ENCODE measurements at regions not wholly inside any gene's neighbourhood (a gene's known extent, or its start where the extent isn't known, plus 50 kb on each side); places are given as distances from the start of the nearest gene placed in this dataset.
"Not testable (repeated sequence)": the region's sequence is repeated elsewhere in the genome, so short reads cannot be mapped to it uniquely, and the experiment has no call there.

DNA sequence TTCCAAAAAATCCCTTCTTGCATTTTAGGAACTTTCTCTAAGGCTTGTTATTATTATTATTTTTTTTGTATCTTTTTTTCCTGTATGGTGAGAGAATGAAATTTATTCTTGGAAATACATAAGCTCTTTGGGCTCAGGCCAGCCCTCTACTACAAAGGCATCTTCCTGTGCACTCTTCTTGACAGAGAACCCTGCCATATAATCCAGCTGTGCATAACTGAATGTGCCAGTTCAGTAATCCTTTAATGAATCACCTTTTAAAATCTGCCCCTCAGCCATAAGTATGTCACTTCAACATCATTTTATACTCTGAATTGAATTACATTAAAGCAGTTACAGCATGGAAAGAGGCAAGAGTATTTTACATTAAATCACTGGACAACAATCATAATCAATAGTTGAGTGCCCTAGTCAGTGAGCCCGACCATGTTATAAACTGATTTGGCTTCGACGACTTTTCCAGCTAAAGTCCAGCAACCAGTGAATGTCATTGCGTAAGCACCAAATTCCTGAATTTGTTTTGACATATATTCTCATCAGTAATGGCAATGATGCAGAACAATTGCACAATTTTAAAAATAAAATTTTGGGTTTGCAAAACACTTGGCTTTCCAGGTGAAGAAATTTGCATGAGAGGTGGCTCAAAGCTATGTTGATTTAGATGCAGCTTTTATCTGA lies 59.2 kb upstream of the KCNK2 start:
- no peak overlapping the region for H3K27ac ChIP-seq (ENCODE audit: low read length)
- H3K36me3 ChIP-seq (replicated peaks; ENCODE audit: low read depth, low read length), result no peaks in the 10 kb centered on the region
- no peak overlapping the region for H3K4me2 ChIP-seq (ENCODE audit: low read length)
- H3K27me3 ChIP-seq (ENCODE audit: low read depth, low read length), result no peaks in the 10 kb centered on the region
- H3K9me3 ChIP-seq (ENCODE audit: insufficient read depth, low read length), result no peaks in the 10 kb centered on the region
- no peaks in the 10 kb centered on the region for H3K4me1 ChIP-seq (ENCODE audit: low read length)
- TF ChIP-seq EZH2phosphoT487 (IDR thresholded peaks at IDR 0.05; ENCODE audit: low read depth), result no peak
- TF ChIP-seq, protein P1, sequence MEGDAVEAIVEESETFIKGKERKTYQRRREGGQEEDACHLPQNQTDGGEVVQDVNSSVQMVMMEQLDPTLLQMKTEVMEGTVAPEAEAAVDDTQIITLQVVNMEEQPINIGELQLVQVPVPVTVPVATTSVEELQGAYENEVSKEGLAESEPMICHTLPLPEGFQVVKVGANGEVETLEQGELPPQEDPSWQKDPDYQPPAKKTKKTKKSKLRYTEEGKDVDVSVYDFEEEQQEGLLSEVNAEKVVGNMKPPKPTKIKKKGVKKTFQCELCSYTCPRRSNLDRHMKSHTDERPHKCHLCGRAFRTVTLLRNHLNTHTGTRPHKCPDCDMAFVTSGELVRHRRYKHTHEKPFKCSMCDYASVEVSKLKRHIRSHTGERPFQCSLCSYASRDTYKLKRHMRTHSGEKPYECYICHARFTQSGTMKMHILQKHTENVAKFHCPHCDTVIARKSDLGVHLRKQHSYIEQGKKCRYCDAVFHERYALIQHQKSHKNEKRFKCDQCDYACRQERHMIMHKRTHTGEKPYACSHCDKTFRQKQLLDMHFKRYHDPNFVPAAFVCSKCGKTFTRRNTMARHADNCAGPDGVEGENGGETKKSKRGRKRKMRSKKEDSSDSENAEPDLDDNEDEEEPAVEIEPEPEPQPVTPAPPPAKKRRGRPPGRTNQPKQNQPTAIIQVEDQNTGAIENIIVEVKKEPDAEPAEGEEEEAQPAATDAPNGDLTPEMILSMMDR (IDR thresholded peaks at IDR 0.05; ENCODE audit: low read depth, low read length), result no peak
- no peaks in the 10 kb centered on the region for H3K79me2 ChIP-seq (ENCODE audit: low read length)
- no peaks in the 10 kb centered on the region for H4K20me1 ChIP-seq (ENCODE audit: insufficient read depth, low read length)
- no peak overlapping the region for H2AFZ ChIP-seq (ENCODE audit: low read depth, low read length)
- no peak overlapping the region for H3K9ac ChIP-seq (ENCODE audit: low read length)
- H3K4me3 ChIP-seq (ENCODE audit: low read length), result no peak overlapping the region

DNA sequence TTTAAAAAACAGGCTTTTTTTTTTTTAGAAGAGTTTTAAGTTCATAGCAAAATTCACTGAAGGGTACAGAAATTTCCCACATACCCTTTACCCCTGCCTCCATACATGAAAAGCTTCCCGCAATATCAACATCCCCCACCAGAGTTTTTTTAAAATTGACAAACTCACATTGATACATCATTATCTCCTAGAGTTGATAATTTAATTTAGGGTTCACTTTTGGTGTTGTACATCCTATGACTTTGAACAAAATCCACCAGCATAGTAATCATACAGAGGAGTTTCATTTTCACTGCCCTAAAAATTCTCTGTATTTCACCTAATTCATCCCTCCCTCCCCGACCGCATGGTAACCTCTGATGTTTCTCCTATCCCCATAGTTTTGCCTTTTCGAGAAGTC lies 53.6 kb upstream of the KCNK2 start:
- Histone ChIP-seq H3K27ac (ENCODE audit: low read length) (no peak overlapping the region), H3K4me2 (ENCODE audit: low read length) (no peak overlapping the region), H4K20me1 (ENCODE audit: insufficient read depth, low read length) (no peaks in the 10 kb centered on the region), H3K27me3 (ENCODE audit: low read depth, low read length) (no peaks in the 10 kb centered on the region), H3K9me3 (ENCODE audit: insufficient read depth, low read length) (no peaks in the 10 kb centered on the region), H3K9ac (ENCODE audit: low read length) (no peak overlapping the region), H3K4me3 (ENCODE audit: low read length) (no peak overlapping the region), H2AFZ (ENCODE audit: low read depth, low read length) (no peak overlapping the region), H3K79me2 (ENCODE audit: low read length) (no peaks in the 10 kb centered on the region), H3K4me1 (ENCODE audit: low read length) (no peaks in the 10 kb centered on the region), H3K36me3 (replicated peaks; ENCODE audit: low read depth, low read length) (no peaks in the 10 kb centered on the region)
- no peak for TF ChIP-seq EZH2phosphoT487 (IDR thresholded peaks at IDR 0.05; ENCODE audit: low read depth)
- TF ChIP-seq, protein P1 (IDR thresholded peaks at IDR 0.05; ENCODE audit: low read depth, low read length), result no peak

DNA sequence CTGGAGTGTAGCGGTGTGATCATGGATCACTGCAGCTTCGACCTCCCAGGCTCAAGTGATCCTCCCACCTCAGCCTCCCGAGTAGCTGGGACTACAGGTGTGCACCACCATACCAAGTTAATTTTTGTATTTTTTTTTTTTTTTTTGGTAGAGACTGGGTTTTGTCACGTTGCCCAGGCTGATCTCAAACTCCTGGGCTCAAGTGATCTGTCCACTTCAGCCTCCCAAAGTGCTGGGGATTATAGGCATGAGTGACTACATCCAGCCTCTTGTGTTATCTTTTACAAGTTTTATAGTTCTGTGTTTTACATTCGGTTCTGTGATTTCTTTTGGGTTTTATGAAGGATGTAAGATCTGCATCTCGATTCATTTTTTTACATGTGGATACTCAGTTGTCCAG lies 52.0 kb upstream of the KCNK2 start:
- not testable (repeated sequence) for H3K27me3 ChIP-seq (ENCODE audit: low read depth, low read length); H3K4me2 ChIP-seq (ENCODE audit: low read length); H3K36me3 ChIP-seq (replicated peaks; ENCODE audit: low read depth, low read length); H3K9ac ChIP-seq (ENCODE audit: low read length); H3K79me2 ChIP-seq (ENCODE audit: low read length); H3K4me1 ChIP-seq (ENCODE audit: low read length); H4K20me1 ChIP-seq (ENCODE audit: insufficient read depth, low read length); H3K4me3 ChIP-seq (ENCODE audit: low read length); H3K27ac ChIP-seq (ENCODE audit: low read length); H3K9me3 ChIP-seq (ENCODE audit: insufficient read depth, low read length); H2AFZ ChIP-seq (ENCODE audit: low read depth, low read length)

DNA sequence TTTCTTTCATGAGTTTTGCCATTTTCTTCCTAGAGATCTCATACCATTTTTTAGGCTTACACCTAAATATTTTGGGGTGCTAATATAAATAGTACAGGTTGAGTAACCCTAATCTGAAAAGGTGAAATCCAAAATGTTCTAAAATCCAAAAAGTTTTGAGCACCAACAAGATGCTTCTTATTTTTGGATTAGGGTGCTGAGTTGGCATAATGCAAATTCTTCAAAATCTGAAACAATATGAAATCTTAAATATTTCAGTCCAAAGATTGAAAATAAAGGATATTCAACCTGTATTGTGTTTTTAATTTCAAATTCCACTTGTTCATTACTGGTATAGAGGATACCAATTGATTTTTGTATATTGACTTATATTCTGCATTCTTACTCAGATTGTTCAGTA lies 51.1 kb upstream of the KCNK2 start:
- no peak overlapping the region for H3K4me2 ChIP-seq (ENCODE audit: low read length)
- no peaks in the 10 kb centered on the region for H3K9me3 ChIP-seq (ENCODE audit: insufficient read depth, low read length)
- no peak overlapping the region for H3K4me3 ChIP-seq (ENCODE audit: low read length)
- no peaks in the 10 kb centered on the region for H3K27me3 ChIP-seq (ENCODE audit: low read depth, low read length)
- H3K4me1 ChIP-seq (ENCODE audit: low read length), result no peaks in the 10 kb centered on the region
- H3K27ac ChIP-seq (ENCODE audit: low read length), result no peak overlapping the region
- TF ChIP-seq EZH2phosphoT487 (IDR thresholded peaks at IDR 0.05; ENCODE audit: low read depth), result no peak
- TF ChIP-seq, protein P1 (IDR thresholded peaks at IDR 0.05; ENCODE audit: low read depth, low read length), result no peak
- H3K79me2 ChIP-seq (ENCODE audit: low read length), result no peaks in the 10 kb centered on the region
- H3K9ac ChIP-seq (ENCODE audit: low read length), result no peak overlapping the region
- no peaks in the 10 kb centered on the region for H4K20me1 ChIP-seq (ENCODE audit: insufficient read depth, low read length)
- no peaks in the 10 kb centered on the region for H3K36me3 ChIP-seq (replicated peaks; ENCODE audit: low read depth, low read length)
- no peak overlapping the region for H2AFZ ChIP-seq (ENCODE audit: low read depth, low read length)

Data from OCI-LY3 (cell line).